ENCODE measurements at regions not wholly inside any gene's neighbourhood (a gene's known extent, or its start where the extent isn't known, plus 50 kb on each side); places are given as distances from the start of the nearest gene placed in this dataset.

GRCh38 chr10:130486906-130487305 is 350.7 kb downstream of the GLRX3 start:
- H3K9me1 ChIP-seq (ENCODE audit: control insufficient read depth, extremely low read depth, insufficient read depth, low read length), result no peaks in the 10 kb centered on the region
- peaks cover 3% of the 10 kb centered on the region for H3K9me3 ChIP-seq (ENCODE audit: control insufficient read depth, low read depth, low read length)
- H4K20me1 ChIP-seq (ENCODE audit: control insufficient read depth, extremely low read depth, insufficient read depth, low read length), result no peaks in the 10 kb centered on the region
- TF ChIP-seq EZH2 (IDR thresholded peaks at IDR 0.05; ENCODE audit: low read length) (no peak), CTCF (optimal IDR thresholded peaks at IDR 0.05 in 1 of 3, IDR thresholded peaks at IDR 0.05 in 1 of 3, conservative IDR thresholded peaks at IDR 0.05 in 1 of 3; ENCODE audit: extremely low read depth in 1 of 3, insufficient read depth in 2 of 3, low read length in 3 of 3) (no peak)
- dilution Hi-C loops (cut with MboI; ENCODE audit: extremely low pct_ligation_motif_present, low sequenced_read_pairs), result no loop called here
- H3K27me3 ChIP-seq (ENCODE audit: control insufficient read depth, extremely low read depth, insufficient read depth, low read length), result no peaks in the 10 kb centered on the region
- H3K79me2 ChIP-seq (ENCODE audit: control insufficient read depth, insufficient read depth, low read length), result no peaks in the 10 kb centered on the region
- H3K36me3 ChIP-seq (ENCODE audit: control insufficient read depth in 2 of 2, extremely low read depth in 1 of 2, insufficient read depth in 2 of 2, low read length in 2 of 2), result no peaks in the 10 kb centered on the region
- H3K9ac ChIP-seq (ENCODE audit: control insufficient read depth, extremely low read depth, insufficient read depth, low read length), result no peak overlapping the region
- DNase-seq (ENCODE audit: low read depth, low spot score), result no peak
- no peaks in the 10 kb centered on the region for H3K4me1 ChIP-seq (ENCODE audit: control insufficient read depth, extremely low read depth, insufficient read depth, low read length)
- FAIRE-seq, result no peak
- no peak overlapping the region for H3K4me2 ChIP-seq (ENCODE audit: control insufficient read depth, extremely low read depth, insufficient read depth, low read depth, low read length)
- no peak overlapping the region for H2AFZ ChIP-seq (ENCODE audit: control insufficient read depth, low read length)
- no peak overlapping the region for H3K4me3 ChIP-seq (ENCODE audit: control insufficient read depth in 2 of 3, extremely low read depth in 1 of 3, insufficient read depth in 2 of 3, low read depth in 1 of 3, low read length in 3 of 3)
- H3K27ac ChIP-seq (ENCODE audit: control insufficient read depth, insufficient read depth, low read length), result no peak overlapping the region

GRCh38 chr10:130487566-130487965 is 351.4 kb downstream of the GLRX3 start:
- FAIRE-seq (no peak), DNase-seq (ENCODE audit: low read depth, low spot score) (no peak)
- dilution Hi-C loops (cut with MboI; ENCODE audit: extremely low pct_ligation_motif_present, low sequenced_read_pairs), result no loop called here

More at GRCh38 chr10:130487566-130487965, 351.4 kb downstream of the GLRX3 start:
- no peak overlapping the region for H2AFZ ChIP-seq (ENCODE audit: control insufficient read depth, low read length)
- H3K9me1 ChIP-seq (ENCODE audit: control insufficient read depth, extremely low read depth, insufficient read depth, low read length), result no peaks in the 10 kb centered on the region
- no peaks in the 10 kb centered on the region for H3K27me3 ChIP-seq (ENCODE audit: control insufficient read depth, extremely low read depth, insufficient read depth, low read length)
- H3K36me3 ChIP-seq (ENCODE audit: control insufficient read depth in 2 of 2, extremely low read depth in 1 of 2, insufficient read depth in 2 of 2, low read length in 2 of 2), result no peaks in the 10 kb centered on the region
- H3K4me3 ChIP-seq (ENCODE audit: control insufficient read depth in 2 of 3, extremely low read depth in 1 of 3, insufficient read depth in 2 of 3, low read depth in 1 of 3, low read length in 3 of 3), result no peak overlapping the region
- H3K4me1 ChIP-seq (ENCODE audit: control insufficient read depth, extremely low read depth, insufficient read depth, low read length), result no peaks in the 10 kb centered on the region
- no peaks in the 10 kb centered on the region for H3K79me2 ChIP-seq (ENCODE audit: control insufficient read depth, insufficient read depth, low read length)
- no peak overlapping the region for H3K9ac ChIP-seq (ENCODE audit: control insufficient read depth, extremely low read depth, insufficient read depth, low read length)
- H3K4me2 ChIP-seq (ENCODE audit: control insufficient read depth, extremely low read depth, insufficient read depth, low read depth, low read length), result no peak overlapping the region
- H3K27ac ChIP-seq (ENCODE audit: control insufficient read depth, insufficient read depth, low read length), result no peak overlapping the region
- TF ChIP-seq CTCF (optimal IDR thresholded peaks at IDR 0.05 in 1 of 3, IDR thresholded peaks at IDR 0.05 in 1 of 3, conservative IDR thresholded peaks at IDR 0.05 in 1 of 3; ENCODE audit: extremely low read depth in 1 of 3, insufficient read depth in 2 of 3, low read length in 3 of 3), result no peak
- TF ChIP-seq EZH2 (IDR thresholded peaks at IDR 0.05; ENCODE audit: low read length), result no peak
- H3K9me3 ChIP-seq (ENCODE audit: control insufficient read depth, low read depth, low read length), result peaks cover 9% of the 10 kb centered on the region
- H4K20me1 ChIP-seq (ENCODE audit: control insufficient read depth, extremely low read depth, insufficient read depth, low read length), result no peaks in the 10 kb centered on the region
